Activated B cell treated with CpG ODN at 0.5 μM for 24 hours (primary cell): ENCODE measurements at regions not wholly inside any gene's neighbourhood (a gene's known extent, or its start where the extent isn't known, plus 50 kb on each side); places are given as distances from the start of the nearest gene placed in this dataset.

Source experiments
- ATAC-seq: fragments of 200-7000 bp; cut with Tn5 transposase; one replicate; pipeline ENCODE4 v1.10.0; 2021; ENCODE audit warnings: low read depth, mild to moderate bottlenecking, moderate library complexity
- CTCF ChIA-PET: fragments of 350-600 bp; sonication (Branson Sonifier 250); formaldehyde crosslinking; loops from one replicate; lab custom pipeline; 2021; ENCODE audit warnings: antibody characterized with exemption; lab: Charles Lee
- POLR2A ChIA-PET: fragments of 350-600 bp; sonication (Branson Sonifier 250); formaldehyde crosslinking; loops from one replicate; lab custom pipeline; 2021; ENCODE audit warnings: antibody characterized with exemption; lab: Charles Lee
- DNase-seq: peaks from one replicate; pipeline ENCODE4 v3.0.0; 2022
- H3K27ac Mint-ChIP-seq: one replicate; pipeline ENCODE4 v1.8.0; 2020; ENCODE audit warnings: mixed read lengths
- H3K27me3 Mint-ChIP-seq: one replicate; pipeline ENCODE4 v1.8.0; 2021; ENCODE audit warnings: mixed read lengths
- H3K36me3 Mint-ChIP-seq: one replicate; pipeline ENCODE4 v1.8.0; 2021; ENCODE audit warnings: low read depth, mixed read lengths
- H3K4me1 Mint-ChIP-seq: one replicate; pipeline ENCODE4 v1.8.0; 2021; ENCODE audit warnings: mixed read lengths
- H3K4me3 Mint-ChIP-seq: one replicate; pipeline ENCODE4 v1.8.0; 2020; ENCODE audit warnings: mild to moderate bottlenecking, mixed read lengths
- H3K9me3 Mint-ChIP-seq: one replicate; pipeline ENCODE4 v1.8.0; 2020; ENCODE audit warnings: mixed read lengths
- CTCF ChIP-seq: fragments of 200-600 bp; IDR thresholded peaks from one replicate; pipeline ENCODE4 v1.8.0; 2022; ENCODE audit warnings: antibody characterized with exemption, mild to moderate bottlenecking
- intact Hi-C: fragments of 100-400 bp; cut with micrococcal nuclease; formaldehyde crosslinking; loops from one replicate; pipeline ENCODE4 v1.15.1; 2024

DNA sequence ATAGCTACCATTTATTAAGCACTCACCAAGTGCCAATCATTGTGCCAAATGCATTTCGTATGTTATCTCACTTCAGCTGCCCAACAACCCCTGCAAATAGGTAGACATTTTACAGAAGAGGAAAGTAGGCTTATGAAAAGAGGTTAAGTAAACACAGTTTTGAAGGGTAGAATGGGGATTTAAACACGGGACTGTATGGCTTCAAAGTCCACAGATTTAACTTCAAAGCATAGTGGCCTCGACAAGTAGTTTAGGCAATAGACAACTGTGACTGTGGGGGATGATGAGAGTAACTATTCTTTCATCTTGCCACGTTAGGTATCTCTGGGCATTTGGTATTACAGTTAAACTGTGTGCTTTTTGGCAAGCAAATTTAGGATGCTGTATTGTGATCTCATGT, 266.8 kb upstream of the SRRM4 start:
- Mint-ChIP-seq H3K9me3 (no peaks in the 10 kb centered on the region), H3K36me3 (no peaks in the 10 kb centered on the region), H3K4me3 (no peak overlapping the region), H3K27ac (no peak overlapping the region), H3K4me1 (no peaks in the 10 kb centered on the region), H3K27me3 (no peaks in the 10 kb centered on the region)
- ATAC-seq (no peak), DNase-seq (no peak)
- POLR2A ChIA-PET, result no interaction called here
- intact Hi-C loops, result no loop called here
- no peak for TF ChIP-seq CTCF
- CTCF ChIA-PET, result no interaction called here

DNA sequence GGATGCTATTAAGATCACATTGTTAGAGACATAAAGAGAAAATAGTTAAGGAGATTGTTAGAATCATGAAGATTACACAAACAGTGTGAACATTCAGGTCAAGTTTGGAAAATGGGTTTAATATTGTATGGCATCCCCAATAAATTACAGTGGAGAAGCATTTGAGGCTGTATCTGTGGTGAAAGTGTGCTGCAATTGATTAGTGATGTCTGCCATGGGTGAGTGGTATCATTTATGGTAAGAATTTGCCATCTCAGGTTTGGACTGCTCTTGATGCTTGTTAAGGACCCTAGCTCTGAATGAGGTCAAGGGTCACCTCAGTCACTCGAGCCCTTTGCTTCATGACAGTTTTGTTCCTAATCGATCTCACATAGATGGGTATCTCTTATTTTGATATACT, 265.7 kb upstream of the SRRM4 start:
- ChIA-PET POLR2A (interaction anchor here (0.6 kb wide), 1 partner anchor 21 kb away, joined by 3 read pairs; no protein-coding TSS in a partner anchor), CTCF (no interaction called here)
- H3K27ac Mint-ChIP-seq, result no peak overlapping the region
- TF ChIP-seq CTCF, result no peak
- DNase-seq (no peak), ATAC-seq (no peak)
- H3K27me3 Mint-ChIP-seq, result no peaks in the 10 kb centered on the region
- H3K4me1 Mint-ChIP-seq, result no peaks in the 10 kb centered on the region
- H3K9me3 Mint-ChIP-seq, result no peaks in the 10 kb centered on the region
- intact Hi-C loops, result no loop called here
- H3K36me3 Mint-ChIP-seq, result no peaks in the 10 kb centered on the region
- H3K4me3 Mint-ChIP-seq, result no peak overlapping the region

- TF ChIP-seq CTCF, result no peak
- no peak overlapping the region for H3K27ac Mint-ChIP-seq
- no peak overlapping the region for H3K4me3 Mint-ChIP-seq
- no peaks in the 10 kb centered on the region for H3K27me3 Mint-ChIP-seq
- ATAC-seq (no peak), DNase-seq (no peak)
- peaks cover 5% of the 10 kb centered on the region for H3K9me3 Mint-ChIP-seq
- H3K4me1 Mint-ChIP-seq, result no peaks in the 10 kb centered on the region
- intact Hi-C loops, result no loop called here
- no peaks in the 10 kb centered on the region for H3K36me3 Mint-ChIP-seq
- ChIA-PET POLR2A (no interaction called here), CTCF (no interaction called here)
These were observed 254.0 kb upstream of the SRRM4 start for GRCh38 chr12:118727196-118727978.

DNA sequence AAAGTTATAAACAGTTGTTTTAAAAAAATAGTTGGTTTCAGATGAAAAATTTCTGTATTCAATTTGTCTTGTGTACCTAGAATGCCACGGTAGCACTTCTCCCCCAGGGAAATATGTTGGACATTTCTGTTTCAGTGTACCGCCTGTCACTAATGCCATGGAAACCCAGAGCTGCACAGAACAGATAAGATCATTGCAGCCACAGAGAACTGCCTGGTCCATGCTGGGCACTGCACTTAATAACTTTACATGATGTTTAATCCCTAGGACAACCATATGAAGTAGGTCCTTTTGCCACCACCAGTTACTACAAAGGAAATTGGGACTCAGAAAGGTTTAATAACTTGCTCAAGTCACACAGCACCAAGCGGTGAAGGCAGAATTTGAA, 253.4 kb upstream of the SRRM4 start:
- Mint-ChIP-seq H3K4me1 (no peaks in the 10 kb centered on the region), H3K27ac (no peak overlapping the region), H3K9me3 (peaks cover 5% of the 10 kb centered on the region), H3K36me3 (no peaks in the 10 kb centered on the region), H3K4me3 (no peak overlapping the region), H3K27me3 (no peaks in the 10 kb centered on the region)
- TF ChIP-seq CTCF, result no peak
- DNase-seq, result no peak
- CTCF ChIA-PET, result no interaction called here
- intact Hi-C loops, result no loop called here
- POLR2A ChIA-PET, result no interaction called here
- ATAC-seq, result no peak

GRCh38 chr12:118734266-118734665, 247.1 kb upstream of the SRRM4 start:
- intact Hi-C loops, result no loop called here
- Mint-ChIP-seq H3K27me3 (peaks cover 3% of the 10 kb centered on the region), H3K36me3 (no peaks in the 10 kb centered on the region), H3K9me3 (peaks cover 2% of the 10 kb centered on the region), H3K4me1 (no peaks in the 10 kb centered on the region), H3K4me3 (no peak overlapping the region), H3K27ac (no peak overlapping the region)
- DNase-seq (no peak), ATAC-seq (no peak)
- TF ChIP-seq CTCF, result no peak
- ChIA-PET POLR2A (no interaction called here), CTCF (no interaction called here)
